GM23338 (cell line): ENCODE measurements at regions not wholly inside any gene's neighbourhood (a gene's known extent, or its start where the extent isn't known, plus 50 kb on each side); places are given as distances from the start of the nearest gene placed in this dataset.

Source experiments
- CREB1 ChIP-seq: fragments of 250-450 bp; sonication (Bioruptor Pico); IDR thresholded peaks from 2 replicates; pipeline ENCODE4 v1.5.0; 2020; ENCODE audit warnings: low read depth, mild to moderate bottlenecking, moderate library complexity
- CTCF ChIP-seq, 2 experiments: fragments of 200-600 bp in 1 of 2; sonication (generic) in 1 of 2; conservative IDR thresholded peaks; 2 replicates each; pipeline versions ENCODE4 v1.5.1 to v1.6.1; 2016 to 2017; ENCODE audit warnings: antibody characterized with exemption in 2 of 2, low read depth in 2 of 2, mild to moderate bottlenecking in 2 of 2, moderate library complexity in 1 of 2
- EZH2 ChIP-seq: fragments of 200-600 bp; sonication (generic); IDR thresholded peaks from one replicate; pipeline ENCODE4 v1.8.0; 2017; ENCODE audit warnings: antibody characterized with exemption, mild to moderate bottlenecking, low read depth; ENCODE audit not compliant: unreplicated experiment
- EZH2phosphoT487 ChIP-seq: fragments of 200-600 bp; sonication (generic); IDR thresholded peaks from one replicate; pipeline ENCODE4 v1.8.1; 2018; ENCODE audit warnings: antibody characterized with exemption; ENCODE audit not compliant: unreplicated experiment
- JUNB ChIP-seq: IDR thresholded peaks from one replicate; pipeline ENCODE4 v1.6.1; 2016; ENCODE audit warnings: antibody characterized with exemption; ENCODE audit not compliant: unreplicated experiment
- NANOG ChIP-seq: IDR thresholded peaks from 2 replicates; pipeline ENCODE4 v1.6.1; 2016; ENCODE audit warnings: antibody characterized with exemption, borderline replicate concordance
- POLR2AphosphoS5 ChIP-seq: IDR thresholded peaks from 2 replicates; pipeline ENCODE4 v1.6.1; 2016; ENCODE audit warnings: antibody characterized with exemption, low read depth
- STAT1 ChIP-seq: IDR thresholded peaks from one replicate; pipeline ENCODE4 v1.6.1; 2016; ENCODE audit warnings: antibody characterized with exemption; ENCODE audit not compliant: unreplicated experiment
- ZNF114 ChIP-seq: fragments of 250-450 bp; sonication (Bioruptor Pico); IDR thresholded peaks from 2 replicates; pipeline ENCODE4 v1.5.0; 2020; ENCODE audit warnings: mild to moderate bottlenecking, moderate library complexity
- ZNF331 ChIP-seq: fragments of 250-450 bp; sonication (Bioruptor Pico); IDR thresholded peaks from 2 replicates; pipeline ENCODE4 v1.5.0; 2020; ENCODE audit warnings: low read depth, mild to moderate bottlenecking, moderate library complexity
- TF ChIP-seq, protein P1 (sequence below): IDR thresholded peaks from one replicate; pipeline ENCODE4 v1.6.1; 2018; ENCODE audit warnings: antibody characterized with exemption; ENCODE audit not compliant: unreplicated experiment

GRCh38 chr10:25692761-25693160 is 241.3 kb upstream of the MYO3A start:
- TF ChIP-seq CTCF (conservative IDR thresholded peaks at IDR 0.05; ENCODE audit: low read depth in 2 of 2), result no peak
- TF ChIP-seq EZH2phosphoT487, result no peak
- no peak for TF ChIP-seq POLR2AphosphoS5
- no peak for TF ChIP-seq STAT1
- TF ChIP-seq, protein P1, sequence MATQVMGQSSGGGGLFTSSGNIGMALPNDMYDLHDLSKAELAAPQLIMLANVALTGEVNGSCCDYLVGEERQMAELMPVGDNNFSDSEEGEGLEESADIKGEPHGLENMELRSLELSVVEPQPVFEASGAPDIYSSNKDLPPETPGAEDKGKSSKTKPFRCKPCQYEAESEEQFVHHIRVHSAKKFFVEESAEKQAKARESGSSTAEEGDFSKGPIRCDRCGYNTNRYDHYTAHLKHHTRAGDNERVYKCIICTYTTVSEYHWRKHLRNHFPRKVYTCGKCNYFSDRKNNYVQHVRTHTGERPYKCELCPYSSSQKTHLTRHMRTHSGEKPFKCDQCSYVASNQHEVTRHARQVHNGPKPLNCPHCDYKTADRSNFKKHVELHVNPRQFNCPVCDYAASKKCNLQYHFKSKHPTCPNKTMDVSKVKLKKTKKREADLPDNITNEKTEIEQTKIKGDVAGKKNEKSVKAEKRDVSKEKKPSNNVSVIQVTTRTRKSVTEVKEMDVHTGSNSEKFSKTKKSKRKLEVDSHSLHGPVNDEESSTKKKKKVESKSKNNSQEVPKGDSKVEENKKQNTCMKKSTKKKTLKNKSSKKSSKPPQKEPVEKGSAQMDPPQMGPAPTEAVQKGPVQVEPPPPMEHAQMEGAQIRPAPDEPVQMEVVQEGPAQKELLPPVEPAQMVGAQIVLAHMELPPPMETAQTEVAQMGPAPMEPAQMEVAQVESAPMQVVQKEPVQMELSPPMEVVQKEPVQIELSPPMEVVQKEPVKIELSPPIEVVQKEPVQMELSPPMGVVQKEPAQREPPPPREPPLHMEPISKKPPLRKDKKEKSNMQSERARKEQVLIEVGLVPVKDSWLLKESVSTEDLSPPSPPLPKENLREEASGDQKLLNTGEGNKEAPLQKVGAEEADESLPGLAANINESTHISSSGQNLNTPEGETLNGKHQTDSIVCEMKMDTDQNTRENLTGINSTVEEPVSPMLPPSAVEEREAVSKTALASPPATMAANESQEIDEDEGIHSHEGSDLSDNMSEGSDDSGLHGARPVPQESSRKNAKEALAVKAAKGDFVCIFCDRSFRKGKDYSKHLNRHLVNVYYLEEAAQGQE, result no peak
- no peak for TF ChIP-seq EZH2
- no peak for TF ChIP-seq CREB1 (CRISPR knock-in tag)
- TF ChIP-seq NANOG, result no peak
- no peak for TF ChIP-seq ZNF331 (CRISPR knock-in tag)
- TF ChIP-seq JUNB, result no peak
- TF ChIP-seq ZNF114 (CRISPR knock-in tag), result no peak
